ENCODE measurements at regions not wholly inside any gene's neighbourhood (a gene's known extent, or its start where the extent isn't known, plus 50 kb on each side); places are given as distances from the start of the nearest gene placed in this dataset.
"Not testable (repeated sequence)": the region's sequence is repeated elsewhere in the genome, so short reads cannot be mapped to it uniquely, and the experiment has no call there.

GRCh38 chr3:17820275-17820674 is 77.8 kb upstream of the TBC1D5 start:
- Histone ChIP-seq H3K36me3 (replicated peaks) (no peaks in the 10 kb centered on the region), H3K27me3 (replicated peaks) (no peaks in the 10 kb centered on the region), H3K4me3 (ENCODE audit: low read depth, low read length) (no peak overlapping the region), H3K27ac (no peak overlapping the region)
- in situ Hi-C loops (cut with HindIII; ENCODE audit: low pct_ligation_motif_present, low sequenced_read_pairs), result no loop called here
- no peak for TF ChIP-seq CTCF (IDR thresholded peaks at IDR 0.05; ENCODE audit: low read depth, low read length, missing control alignments)
- DNase-seq, result no peak

DNA sequence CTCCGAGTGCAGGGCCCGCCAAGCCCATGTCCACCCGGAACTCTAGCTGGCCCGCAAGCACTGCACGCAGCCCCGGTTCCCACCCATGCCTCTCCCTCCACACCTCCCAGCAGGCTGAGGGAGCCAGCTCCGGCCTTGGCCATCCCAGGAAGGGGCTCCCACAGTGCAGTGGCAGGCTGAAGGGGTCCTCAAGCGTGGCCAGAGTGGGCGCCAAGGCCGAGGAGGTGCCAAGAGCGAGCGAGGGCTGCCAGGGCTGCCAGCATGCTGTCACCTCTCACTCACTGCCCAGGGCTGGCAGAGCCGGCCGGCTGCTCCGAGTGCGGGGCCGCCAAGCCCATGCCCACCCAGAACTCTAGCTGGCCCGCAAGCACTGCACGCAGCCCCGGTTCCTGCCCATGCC is 75.5 kb upstream of the TBC1D5 start:
- H3K36me3 ChIP-seq (replicated peaks); H3K27me3 ChIP-seq (replicated peaks); H3K4me3 ChIP-seq (ENCODE audit: low read depth, low read length); DNase-seq; H3K27ac ChIP-seq; in situ Hi-C loops (cut with HindIII; ENCODE audit: low pct_ligation_motif_present, low sequenced_read_pairs): not testable (repeated sequence)

GRCh38 chr3:17817545-17817944 is 75.1 kb upstream of the TBC1D5 start:
- H3K27ac ChIP-seq, result no peak overlapping the region
- no peak overlapping the region for H3K4me3 ChIP-seq (ENCODE audit: low read depth, low read length)
- no peak for DNase-seq
- H3K36me3 ChIP-seq (replicated peaks), result no peaks in the 10 kb centered on the region
- in situ Hi-C loops (cut with HindIII; ENCODE audit: low pct_ligation_motif_present, low sequenced_read_pairs), result no loop called here
- H3K27me3 ChIP-seq (replicated peaks), result no peaks in the 10 kb centered on the region
- TF ChIP-seq CTCF (IDR thresholded peaks at IDR 0.05; ENCODE audit: low read depth, low read length, missing control alignments), result no peak

DNA sequence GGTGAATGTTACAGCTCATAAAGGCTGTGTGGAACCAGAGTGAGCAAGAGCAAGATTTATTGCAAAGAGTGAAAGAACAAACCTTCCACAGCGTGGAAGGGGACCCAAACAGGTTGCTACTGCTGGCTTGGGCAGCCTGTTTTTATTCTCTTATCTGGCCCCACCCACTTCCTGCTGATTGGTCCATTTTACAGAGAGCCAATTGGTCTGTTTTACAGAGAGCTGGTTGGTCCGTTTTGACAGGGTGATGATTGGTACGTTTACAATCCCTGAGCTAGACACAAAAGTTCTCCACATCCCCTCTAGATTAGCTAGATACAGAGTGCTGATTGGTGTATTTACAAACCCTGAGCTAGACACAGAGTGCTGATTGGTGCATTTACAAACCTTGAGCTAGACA is 74.4 kb upstream of the TBC1D5 start:
- H3K36me3 ChIP-seq (replicated peaks); H3K4me3 ChIP-seq (ENCODE audit: low read depth, low read length); H3K27me3 ChIP-seq (replicated peaks); DNase-seq; in situ Hi-C loops (cut with HindIII; ENCODE audit: low pct_ligation_motif_present, low sequenced_read_pairs); H3K27ac ChIP-seq: not testable (repeated sequence)

DNA sequence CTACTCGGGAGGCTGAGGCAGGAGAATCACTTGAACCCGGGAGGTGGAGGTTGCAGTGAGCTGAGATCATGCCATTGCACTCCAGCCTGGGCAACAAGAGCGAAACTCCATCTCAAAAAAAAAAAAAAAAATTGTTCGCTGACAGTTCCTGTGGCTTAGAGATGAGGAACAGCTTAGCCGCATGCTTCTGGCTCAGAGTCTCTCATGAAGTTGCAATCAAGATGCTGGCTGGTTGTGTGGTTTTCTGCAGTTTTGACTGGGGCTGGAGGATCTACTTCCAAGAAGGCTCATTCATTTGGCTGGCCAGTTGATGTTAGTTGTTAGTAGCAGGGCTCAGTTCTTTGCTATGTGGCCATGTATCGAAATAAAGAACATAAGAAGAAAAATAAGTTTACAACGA is 69.9 kb upstream of the TBC1D5 start:
- H3K27ac ChIP-seq; H3K27me3 ChIP-seq (replicated peaks); H3K4me3 ChIP-seq (ENCODE audit: low read depth, low read length); H3K36me3 ChIP-seq (replicated peaks); in situ Hi-C loops (cut with HindIII; ENCODE audit: low pct_ligation_motif_present, low sequenced_read_pairs); DNase-seq: not testable (repeated sequence)

DNA sequence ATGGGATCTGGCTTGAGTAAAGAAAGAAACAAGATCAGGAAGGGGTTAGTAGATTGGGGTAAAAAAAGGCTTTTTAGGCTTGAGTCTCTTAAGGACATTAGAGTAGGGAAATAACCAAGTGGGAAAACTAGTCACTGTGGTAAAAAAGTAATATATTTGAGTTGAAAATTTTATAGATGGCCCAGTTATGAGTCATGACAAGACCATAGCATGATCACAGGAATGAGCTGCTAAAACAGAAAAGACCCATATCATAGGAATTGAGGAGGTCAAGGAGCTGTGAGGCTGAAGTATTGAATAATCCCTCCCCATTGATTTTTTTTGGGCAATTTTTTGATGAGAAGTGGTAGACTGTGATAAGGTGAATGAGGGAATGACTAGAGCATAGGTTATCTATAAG is 69.2 kb upstream of the TBC1D5 start:
- TF ChIP-seq CTCF (IDR thresholded peaks at IDR 0.05; ENCODE audit: low read depth, low read length, missing control alignments), result no peak
- H3K4me3 ChIP-seq (ENCODE audit: low read depth, low read length), result no peak overlapping the region
- no peak overlapping the region for H3K27ac ChIP-seq
- DNase-seq, result no peak
- H3K27me3 ChIP-seq (replicated peaks), result no peaks in the 10 kb centered on the region
- in situ Hi-C loops (cut with HindIII; ENCODE audit: low pct_ligation_motif_present, low sequenced_read_pairs), result no loop called here
- H3K36me3 ChIP-seq (replicated peaks), result no peaks in the 10 kb centered on the region

- peak; percentile 38 for TF ChIP-seq CTCF (IDR thresholded peaks at IDR 0.05; ENCODE audit: low read depth, low read length, missing control alignments)
- DNase-seq, result no peak
- in situ Hi-C loops (cut with HindIII; ENCODE audit: low pct_ligation_motif_present, low sequenced_read_pairs), result no loop called here
- Histone ChIP-seq H3K36me3 (replicated peaks) (no peaks in the 10 kb centered on the region), H3K27ac (peak overlapping the region; percentile 17), H3K27me3 (replicated peaks) (no peaks in the 10 kb centered on the region), H3K4me3 (ENCODE audit: low read depth, low read length) (no peak overlapping the region)
Measured at GRCh38 chr3:17810759-17811158, 68.3 kb upstream of the TBC1D5 start.

Measured in brain microvascular endothelial cell (primary cell).